Cardiac muscle cell (in vitro differentiated cells and primary cell): ENCODE measurements at regions not wholly inside any gene's neighbourhood (a gene's known extent, or its start where the extent isn't known, plus 50 kb on each side); places are given as distances from the start of the nearest gene placed in this dataset.

Source experiments
- DNase-seq, 2 donors: peaks; one replicate each; pipeline versions ENCODE4 v3.0.0 to v3.0.0-alpha.2; 2010 to 2017; ENCODE audit warnings: low read depth in 1 of 2, low spot score in 1 of 2
- H3K27ac ChIP-seq: fragments of 200-600 bp; sonication (generic); 2 replicates; pipeline ENCODE4 v1.5.1; 2016
- H3K27me3 ChIP-seq: fragments of 200-600 bp; sonication (generic); 2 replicates; pipeline ENCODE4 v1.6.0; 2016; ENCODE audit warnings: control low read depth
- H3K36me3 ChIP-seq: fragments of 200-600 bp; sonication (generic); 2 replicates; pipeline ENCODE4 v1.5.1; 2016; ENCODE audit warnings: control low read depth
- H3K4me1 ChIP-seq: fragments of 200-600 bp; sonication (generic); 2 replicates; pipeline ENCODE4 v1.8.1; 2017; ENCODE audit warnings: low read depth, mild to moderate bottlenecking, mixed run types
- H3K4me3 ChIP-seq: fragments of 200-600 bp; sonication (generic); 2 replicates; pipeline ENCODE4 v1.5.1; 2016; ENCODE audit warnings: mild to moderate bottlenecking
- H3K9me3 ChIP-seq: fragments of 200-600 bp; sonication (generic); 2 replicates; pipeline ENCODE4 v1.5.1; 2017; ENCODE audit warnings: low read depth, mild to moderate bottlenecking, control low read depth
- CTCF ChIP-seq: IDR thresholded peaks from 2 replicates; pipeline ENCODE4 v1.5.1; 2012; ENCODE audit warnings: low read depth, mild to moderate bottlenecking, low read length

- no peaks in the 10 kb centered on the region for H3K27me3 ChIP-seq
- no peak overlapping the region for H3K4me3 ChIP-seq
- H3K4me1 ChIP-seq = no peaks in the 10 kb centered on the region
- no peaks in the 10 kb centered on the region for H3K36me3 ChIP-seq
- no peak overlapping the region for H3K27ac ChIP-seq
- no peak for DNase-seq
- no peak for TF ChIP-seq CTCF
- H3K9me3 ChIP-seq = no peaks in the 10 kb centered on the region
Observed at GRCh38 chr2:239516954-239517305, 116.1 kb upstream of the HDAC4 start.

GRCh38 chr2:239516286-239516953 is 115.6 kb upstream of the HDAC4 start:
- no peaks in the 10 kb centered on the region for H3K4me1 ChIP-seq
- no peak overlapping the region for H3K4me3 ChIP-seq
- no peak overlapping the region for H3K27ac ChIP-seq
- no peak for DNase-seq
- no peak for TF ChIP-seq CTCF
- H3K9me3 ChIP-seq = no peaks in the 10 kb centered on the region
- no peaks in the 10 kb centered on the region for H3K27me3 ChIP-seq
- no peaks in the 10 kb centered on the region for H3K36me3 ChIP-seq

- Histone ChIP-seq H3K4me3 (no peak overlapping the region), H3K9me3 (no peaks in the 10 kb centered on the region), H3K27me3 (no peaks in the 10 kb centered on the region), H3K36me3 (no peaks in the 10 kb centered on the region), H3K27ac (no peak overlapping the region), H3K4me1 (no peaks in the 10 kb centered on the region)
- no peak for TF ChIP-seq CTCF
- DNase-seq = no peak
Observed at GRCh38 chr2:239514754-239515530, 114.1 kb upstream of the HDAC4 start.

DNA sequence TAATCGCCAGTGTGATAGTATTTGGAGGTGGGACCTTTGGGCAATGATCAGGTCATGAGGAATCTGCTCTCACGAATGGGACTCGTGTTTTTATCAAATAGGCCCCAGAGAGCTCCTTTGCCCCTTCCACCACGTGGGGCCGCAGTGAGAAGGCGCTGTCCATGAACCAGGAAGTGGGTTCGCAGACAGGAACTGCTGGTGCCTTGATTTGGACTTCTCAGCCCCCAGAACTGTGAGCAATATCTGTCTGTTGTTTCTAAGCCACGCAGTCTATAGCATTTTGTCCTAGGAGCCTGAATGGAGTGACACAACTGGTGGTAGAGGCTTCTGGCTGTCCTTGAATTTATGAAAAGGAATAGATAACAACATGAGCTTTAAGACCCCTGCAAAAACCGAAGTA is 111.2 kb upstream of the HDAC4 start:
- no peak for TF ChIP-seq CTCF
- H3K4me1 ChIP-seq = no peaks in the 10 kb centered on the region
- no peaks in the 10 kb centered on the region for H3K9me3 ChIP-seq
- no peak overlapping the region for H3K4me3 ChIP-seq
- H3K36me3 ChIP-seq = no peaks in the 10 kb centered on the region
- no peaks in the 10 kb centered on the region for H3K27me3 ChIP-seq
- no peak for DNase-seq
- H3K27ac ChIP-seq = no peak overlapping the region

GRCh38 chr2:239509373-239510143 is 108.7 kb upstream of the HDAC4 start:
- no peak overlapping the region for H3K4me3 ChIP-seq
- no peaks in the 10 kb centered on the region for H3K36me3 ChIP-seq
- TF ChIP-seq CTCF = no peak
- no peak for DNase-seq
- H3K4me1 ChIP-seq = no peaks in the 10 kb centered on the region
- H3K9me3 ChIP-seq = no peaks in the 10 kb centered on the region
- H3K27me3 ChIP-seq = no peaks in the 10 kb centered on the region
- H3K27ac ChIP-seq = no peak overlapping the region
